HK-2 (cell line): ENCODE measurements at regions not wholly inside any gene's neighbourhood (a gene's known extent, or its start where the extent isn't known, plus 50 kb on each side); places are given as distances from the start of the nearest gene placed in this dataset.

ENCODE experiments used
- DNase-seq: peaks from one replicate; pipeline ENCODE4 v3.0.0-alpha.2; 2018; ENCODE audit not compliant: unreplicated experiment

DNA sequence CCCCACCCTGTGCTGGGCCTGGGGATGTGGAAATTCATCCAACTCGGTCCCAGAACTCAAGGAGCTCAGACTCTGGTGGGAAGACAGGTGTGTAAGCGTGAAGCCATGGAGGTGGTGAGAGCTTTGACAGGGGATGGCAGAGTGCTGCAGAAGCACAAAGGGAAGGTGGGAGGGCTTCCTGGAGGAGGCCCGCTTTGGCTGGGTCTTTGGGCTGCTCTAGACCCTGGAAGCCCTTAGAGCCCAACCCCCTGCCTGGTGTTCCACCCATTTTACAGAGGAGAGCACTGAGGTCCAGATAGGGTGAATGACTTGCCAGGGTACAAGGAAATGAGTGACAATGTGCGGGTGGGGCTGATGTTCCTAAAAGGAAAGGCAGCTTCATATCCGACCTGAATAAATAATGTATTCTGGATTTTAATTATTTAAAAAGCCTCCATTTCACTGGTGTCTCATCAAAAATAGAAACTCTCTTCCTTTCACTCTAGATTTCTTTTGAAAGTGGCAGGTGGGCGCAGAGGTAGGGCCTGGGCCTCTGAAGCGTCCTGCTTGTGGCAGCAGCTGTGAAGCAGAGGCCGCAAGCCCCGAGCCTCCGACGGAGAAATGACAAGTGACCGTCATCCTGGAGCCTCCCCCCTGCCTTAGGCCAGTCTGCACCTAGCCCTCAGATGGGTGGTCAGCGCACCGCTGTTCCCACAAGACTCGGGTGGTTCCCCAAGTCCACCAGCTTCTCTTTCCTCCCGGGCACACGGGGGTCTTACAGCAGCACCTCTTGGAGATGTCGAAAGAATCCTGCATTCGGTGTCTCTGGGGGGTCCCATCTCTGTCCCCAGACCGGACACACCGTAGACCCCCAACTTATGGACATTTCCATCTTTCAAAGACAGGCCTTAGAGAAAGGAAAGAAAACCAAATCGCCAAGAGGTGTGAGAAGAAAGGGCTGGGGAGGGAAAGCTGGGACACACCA lies 71.0 kb upstream of the TAF1B start:
- no peak for DNase-seq

DNA sequence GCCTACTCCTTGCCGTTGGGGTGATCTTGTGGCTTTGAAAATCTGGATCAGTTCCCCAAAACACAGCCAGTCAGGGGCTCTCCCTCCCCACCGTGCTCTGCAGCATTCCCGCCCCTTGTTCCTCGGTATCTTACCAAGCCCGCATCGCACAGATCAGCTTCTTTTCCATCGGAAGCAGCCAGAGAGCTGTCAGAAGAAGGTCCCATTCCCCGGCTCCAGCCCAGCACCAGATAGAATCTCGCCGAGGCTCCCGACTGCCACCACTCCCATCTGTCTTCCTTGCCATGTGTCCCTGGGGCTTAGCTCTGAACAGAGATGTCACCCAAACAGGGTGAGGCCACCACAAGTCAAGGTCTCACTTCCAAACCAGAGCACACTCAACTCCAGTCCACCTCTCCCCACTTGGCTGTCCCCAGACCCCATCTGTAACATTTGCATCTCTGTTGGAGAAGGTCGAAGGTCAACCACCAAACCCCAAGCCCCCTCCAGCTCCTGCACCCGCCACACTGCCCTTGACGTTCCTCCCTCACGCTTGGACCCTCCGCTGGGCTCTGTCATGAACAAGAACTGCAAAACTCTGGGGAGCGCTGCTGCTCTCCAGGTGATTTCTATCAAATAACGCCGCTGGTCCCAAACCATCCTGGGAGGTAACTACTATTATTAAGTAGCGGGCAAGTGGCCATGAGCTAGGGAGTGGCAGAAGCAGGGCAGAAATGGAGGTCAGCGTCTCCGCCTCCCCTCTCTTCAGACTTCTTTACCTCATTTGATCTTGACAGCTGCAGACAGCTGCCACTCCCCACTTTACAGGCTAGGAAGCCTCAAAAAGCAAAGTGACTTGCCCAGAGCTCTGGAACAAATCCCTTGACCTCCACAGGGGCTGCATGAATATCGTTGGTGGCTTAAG lies 70.0 kb upstream of the TAF1B start:
- DNase-seq: no peak

DNA sequence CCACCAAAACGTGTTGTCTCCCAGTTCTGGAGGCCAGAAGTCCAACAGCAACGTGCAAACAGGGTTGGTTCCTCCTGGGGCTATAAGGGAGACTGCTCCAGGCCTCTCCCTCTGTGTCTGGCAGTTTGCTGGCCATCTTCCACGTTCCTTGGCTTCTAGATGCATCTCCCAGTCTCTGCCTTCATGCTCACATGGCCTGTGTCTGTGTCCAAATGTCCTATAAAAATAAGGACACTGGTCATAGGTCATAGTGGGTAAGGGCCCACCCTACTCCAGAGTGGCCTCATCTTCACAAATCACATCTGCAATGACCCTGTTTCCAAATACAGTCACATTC lies 69.4 kb upstream of the TAF1B start:
- DNase-seq: no peak

DNA sequence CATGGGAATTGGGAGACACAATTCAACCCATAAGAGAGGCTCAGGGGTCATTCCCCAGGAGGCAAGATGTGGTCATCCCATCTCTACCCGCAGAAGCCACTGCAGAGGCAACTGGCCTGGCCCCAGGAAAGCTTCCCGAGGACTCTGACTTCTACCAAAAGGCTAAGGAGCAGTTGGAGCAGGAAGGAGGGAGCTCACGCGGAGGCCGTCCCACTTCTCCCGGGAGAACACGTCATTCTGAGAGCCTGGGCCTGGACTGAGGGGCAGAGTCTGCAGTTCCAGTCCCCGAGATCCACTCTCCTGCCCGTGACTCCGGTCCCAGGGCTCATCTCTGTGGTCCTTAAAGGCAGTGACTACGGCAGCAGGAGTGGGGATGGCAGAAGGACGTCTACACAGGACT lies 69.0 kb upstream of the TAF1B start:
- DNase-seq: no peak

DNA sequence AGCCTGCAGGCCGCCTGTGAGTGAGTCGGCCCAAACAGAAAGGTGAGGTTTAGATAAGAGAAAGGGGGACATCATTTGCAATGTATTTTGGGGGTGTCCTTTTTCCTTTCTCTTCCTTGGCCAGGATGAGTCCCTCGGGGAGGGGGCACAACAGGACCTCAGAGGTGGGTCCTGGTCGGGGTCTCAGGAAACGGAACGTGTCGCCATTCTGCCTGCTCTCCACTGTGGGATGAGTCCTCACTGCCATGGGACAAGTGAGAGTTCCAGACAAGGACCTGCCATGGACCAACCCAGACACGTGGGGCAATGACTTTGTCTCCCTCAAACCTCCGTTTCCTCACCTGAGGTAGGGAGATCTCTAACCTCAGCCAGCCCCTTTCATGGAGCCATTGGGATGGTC lies 67.9 kb upstream of the TAF1B start:
- DNase-seq: no peak

DNA sequence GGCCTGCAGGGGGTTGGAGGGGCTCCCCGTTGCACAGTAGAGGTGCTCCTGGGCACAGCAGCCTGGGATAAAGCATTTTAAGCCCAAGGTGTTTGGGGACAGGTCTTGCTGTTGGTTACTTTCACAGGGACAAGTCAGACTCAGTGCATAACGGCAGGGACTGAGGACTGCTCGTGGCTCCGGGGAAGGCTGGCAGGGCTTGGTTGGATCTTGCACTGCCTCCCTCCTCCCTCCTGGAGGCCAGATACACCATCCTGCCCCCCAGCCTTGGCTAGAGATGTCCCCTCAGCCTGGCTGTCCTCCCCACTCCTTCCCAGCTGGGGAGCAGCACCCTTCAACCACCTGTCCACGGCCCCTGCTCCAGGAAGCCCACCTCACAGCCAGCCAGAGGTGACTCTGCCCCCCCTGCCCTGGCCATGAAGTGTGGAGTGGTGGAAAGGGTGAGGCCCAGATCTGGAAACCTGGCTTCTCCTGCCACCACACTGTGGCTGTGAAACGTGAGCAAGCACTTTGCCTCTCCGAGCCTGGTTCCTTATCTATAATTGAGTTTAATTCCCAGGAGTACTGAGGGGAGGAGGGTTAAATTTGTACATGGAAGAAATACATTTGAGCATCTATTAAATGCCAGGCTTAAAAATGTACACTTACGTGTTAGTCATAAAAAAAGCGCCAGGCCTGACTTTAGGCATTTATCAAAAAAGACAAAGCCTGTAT lies 67.1 kb upstream of the TAF1B start:
- DNase-seq: no peak

DNA sequence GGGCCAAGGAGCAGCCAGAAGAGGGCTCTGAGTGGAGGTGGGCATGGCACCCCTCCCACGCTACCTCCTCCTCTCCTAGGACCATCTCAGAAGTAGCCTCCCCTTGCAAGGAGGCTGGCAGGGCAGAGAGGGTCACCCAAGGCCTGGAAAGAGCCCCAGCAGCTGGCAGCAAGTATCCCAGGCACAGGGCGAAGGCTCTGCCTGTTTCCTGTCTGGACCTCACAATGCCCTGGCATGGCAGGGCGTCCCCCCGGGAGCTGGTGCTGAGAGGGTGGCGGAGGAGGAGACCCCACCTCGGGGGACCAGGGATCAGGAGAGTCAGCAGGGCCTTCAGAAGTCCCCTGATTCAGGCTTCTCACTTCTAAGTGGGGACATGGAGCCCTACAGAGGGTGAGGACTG lies 66.2 kb upstream of the TAF1B start:
- DNase-seq: no peak

DNA sequence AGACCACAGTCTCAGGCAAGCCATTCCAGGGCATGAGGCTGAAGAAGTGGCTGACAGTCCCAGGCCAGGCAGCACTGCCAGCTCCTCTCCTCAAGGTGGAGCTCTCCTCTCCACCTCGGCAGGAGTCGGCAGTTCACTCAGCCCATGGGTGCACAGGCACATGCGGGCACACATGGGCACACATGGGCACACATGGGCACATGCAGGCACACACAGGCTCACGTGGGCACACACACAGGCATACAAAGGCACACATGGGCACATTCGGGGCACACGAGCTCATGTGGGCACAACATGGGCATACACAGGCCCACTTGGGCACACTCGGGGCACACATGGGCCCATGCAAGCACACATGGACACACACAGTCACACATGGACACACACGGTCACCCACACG lies 65.3 kb upstream of the TAF1B start:
- no peak for DNase-seq

DNA sequence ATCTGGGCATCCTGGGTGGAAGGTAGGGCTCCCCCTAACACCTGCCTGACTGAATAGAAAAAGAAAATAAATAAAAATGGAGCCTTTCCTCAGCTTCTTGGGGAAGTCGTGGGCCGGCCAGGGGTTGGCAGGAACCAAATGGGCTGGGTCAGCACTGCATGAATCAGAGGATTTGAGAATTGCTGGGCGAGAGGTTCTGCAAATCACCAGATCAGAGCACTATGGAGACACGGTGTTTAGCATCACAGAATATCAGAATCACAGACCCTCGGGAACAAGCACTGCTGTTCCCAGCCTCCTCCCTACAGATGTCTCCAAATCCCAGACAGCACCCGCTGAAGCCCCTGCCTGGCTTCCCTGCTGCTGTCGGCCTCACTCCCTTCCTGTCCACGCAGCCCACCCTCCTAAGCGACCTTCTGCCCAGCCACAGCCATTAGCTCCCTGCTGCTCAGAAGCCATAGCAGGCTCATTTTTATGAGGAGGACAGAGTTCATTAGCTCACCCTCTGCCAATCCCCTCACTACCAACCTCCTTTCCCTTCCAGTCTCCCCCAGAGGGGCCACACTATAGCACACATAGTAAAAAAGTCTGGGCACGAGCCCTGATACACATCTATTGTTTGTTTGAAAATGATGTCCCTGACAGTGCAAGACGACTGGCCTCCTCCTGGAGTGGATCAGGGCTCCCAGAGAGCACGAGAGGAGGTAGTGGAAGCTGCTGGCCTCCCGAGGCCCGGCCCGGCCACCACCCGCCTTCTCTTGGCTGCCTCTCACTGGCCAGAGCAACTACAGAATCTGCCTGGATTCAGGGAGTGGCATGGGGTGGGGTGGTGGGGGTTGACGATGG lies 64.6 kb upstream of the TAF1B start:
- no peak for DNase-seq

DNA sequence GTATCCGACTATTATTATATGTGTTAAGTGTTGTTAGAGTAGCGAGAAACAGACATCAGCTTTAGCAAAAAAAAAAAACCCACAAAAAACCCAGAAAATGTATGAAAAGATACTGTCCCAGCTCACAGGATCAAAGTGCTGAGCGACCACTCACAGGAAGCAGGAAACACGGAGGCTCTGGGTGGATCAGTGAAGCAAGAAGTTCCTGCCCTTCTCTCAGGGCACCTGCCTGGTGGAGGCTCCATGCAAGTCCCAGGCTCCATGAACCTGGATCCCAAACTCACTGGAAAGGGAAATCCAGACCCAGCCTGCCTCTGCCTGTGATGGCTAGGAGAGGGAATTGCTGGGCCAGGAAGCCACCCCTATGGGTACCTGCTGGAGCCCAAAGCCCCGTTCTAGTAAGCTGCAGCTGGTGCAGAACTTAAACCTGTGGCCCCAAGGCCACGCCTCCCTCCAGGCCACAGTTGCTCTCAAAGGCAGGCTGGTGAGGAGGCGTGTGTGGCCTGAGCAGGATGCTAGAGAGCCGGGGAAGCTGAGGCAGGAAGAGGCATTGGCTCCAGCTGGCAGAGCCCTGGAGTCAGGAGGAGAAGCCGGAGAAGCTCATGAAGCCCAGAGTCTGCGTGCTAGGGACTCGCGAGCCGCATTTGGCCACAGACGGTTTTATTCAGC lies 63.5 kb upstream of the TAF1B start:
- no peak for DNase-seq

DNA sequence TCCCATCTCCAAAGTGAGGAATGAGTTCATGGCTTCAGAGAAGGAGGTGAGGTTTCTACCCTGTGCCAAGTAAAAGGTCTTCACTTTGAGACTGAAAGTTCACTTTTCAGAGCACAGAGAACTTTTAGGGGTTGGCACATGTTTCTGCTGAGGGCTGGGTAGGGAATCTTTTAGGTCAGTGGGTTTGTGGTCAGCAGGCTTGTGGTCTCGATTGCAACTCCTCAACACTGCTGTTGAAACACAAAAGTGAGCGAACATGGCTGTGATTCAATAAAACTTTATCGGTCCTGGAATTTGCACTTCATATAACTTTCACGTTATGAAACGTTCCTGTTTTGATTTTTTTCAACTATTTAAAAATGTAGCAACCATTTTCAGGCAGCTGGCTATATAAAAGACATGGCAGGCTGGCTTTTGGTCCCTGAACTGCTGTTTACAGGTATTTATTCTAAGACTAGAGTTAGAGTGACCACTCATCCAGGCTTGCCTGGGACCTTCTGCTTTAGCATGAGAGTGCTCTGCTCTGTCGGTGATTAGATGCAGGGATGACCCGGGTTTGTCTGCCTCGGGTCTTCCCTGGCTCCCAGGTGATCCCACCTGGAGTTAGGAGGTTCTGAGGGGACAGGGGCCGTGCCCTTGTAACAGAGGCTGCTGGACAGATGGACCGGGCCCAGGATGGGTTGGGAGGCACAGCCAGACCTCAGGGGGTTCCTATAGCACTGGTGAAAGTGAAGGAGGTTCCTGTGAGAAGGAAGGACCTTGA lies 62.7 kb upstream of the TAF1B start:
- DNase-seq: no peak

DNA sequence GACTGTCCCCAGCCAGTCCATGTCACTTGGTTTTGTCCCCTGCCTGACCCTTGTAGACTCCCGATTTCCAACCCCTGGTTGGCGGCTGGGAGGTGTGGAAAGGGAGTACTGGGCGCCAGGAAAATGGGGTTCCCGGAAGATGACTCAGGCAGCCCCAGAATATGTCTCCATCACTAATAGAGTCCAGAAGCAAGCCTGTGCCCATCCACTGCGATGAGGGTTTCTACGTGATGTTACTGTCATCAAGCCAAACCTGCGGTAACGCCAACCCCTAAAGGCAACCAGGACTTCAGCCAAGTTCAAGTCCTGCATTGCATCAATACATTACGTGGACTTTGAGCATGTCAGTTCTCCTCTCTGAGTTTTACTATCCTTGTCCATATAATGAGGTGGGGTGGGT lies 62.0 kb upstream of the TAF1B start:
- no peak for DNase-seq

DNA sequence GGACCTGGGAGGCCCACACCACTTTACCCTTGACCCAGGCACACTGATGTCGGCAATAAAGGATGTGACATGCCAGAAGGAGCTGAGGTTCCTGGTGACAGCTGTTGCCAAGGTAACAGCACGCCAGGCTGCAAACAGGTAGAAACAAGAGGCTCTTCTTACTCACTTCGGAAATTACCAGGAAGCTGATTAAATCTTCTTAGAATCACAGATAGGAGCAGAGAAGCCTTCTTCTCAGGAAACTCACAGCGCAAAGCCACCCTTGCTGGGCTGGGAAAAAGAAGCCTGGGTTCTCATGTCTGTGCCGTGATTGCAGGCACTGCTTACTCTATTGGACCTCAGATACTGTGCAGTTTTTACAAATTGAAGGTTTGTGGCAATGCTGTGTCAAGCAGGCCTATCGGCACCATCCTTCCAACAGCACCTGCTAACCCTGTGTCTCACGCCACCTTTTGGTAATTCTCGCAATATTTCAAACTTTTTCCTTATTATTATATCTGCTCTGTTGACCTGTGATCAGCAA lies 61.0 kb upstream of the TAF1B start:
- no peak for DNase-seq

DNA sequence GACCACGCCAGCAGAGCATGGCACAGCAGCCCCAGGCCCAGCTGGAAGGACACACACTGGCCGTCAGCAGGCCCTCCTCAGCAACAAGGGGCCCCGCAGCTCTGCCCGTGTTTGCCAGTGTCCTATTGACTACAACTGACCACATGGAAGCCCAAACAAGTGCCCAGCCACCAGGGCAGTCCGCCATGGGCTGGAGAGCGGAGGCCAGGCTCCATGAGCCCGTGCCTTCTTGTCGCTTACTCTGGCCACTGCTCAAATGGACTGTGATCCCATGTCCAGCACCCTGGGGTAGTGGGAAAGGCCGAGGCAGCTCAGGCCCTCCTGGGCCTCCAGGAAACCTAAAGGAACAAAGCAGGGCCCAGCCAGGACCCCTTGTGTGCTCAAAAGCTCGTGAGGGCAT lies 53.9 kb upstream of the TAF1B start:
- DNase-seq: no peak

DNA sequence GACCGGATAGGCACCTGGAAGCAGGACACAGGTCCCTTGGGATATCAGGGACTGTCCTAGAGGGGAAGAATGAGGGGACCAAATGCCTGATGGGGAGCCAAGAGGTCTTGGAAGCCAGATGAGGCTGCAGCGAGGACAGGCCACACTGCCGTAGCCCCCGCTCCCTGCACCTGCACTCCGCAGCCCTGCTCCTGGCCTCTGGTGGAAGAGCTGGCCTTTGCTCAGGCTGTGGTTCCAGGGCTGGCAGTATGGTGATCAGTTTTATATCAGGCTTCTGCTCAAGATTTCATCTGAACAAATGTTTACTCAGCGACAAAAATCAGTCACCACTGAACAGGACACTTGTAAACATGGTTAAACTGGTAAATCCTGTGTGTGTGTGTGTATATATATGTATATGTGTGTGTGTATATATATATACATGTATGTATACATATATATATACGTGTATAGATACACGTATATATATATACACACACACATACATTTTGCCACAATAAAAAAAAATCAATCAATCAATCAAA lies 52.5 kb upstream of the TAF1B start:
- no peak for DNase-seq

DNA sequence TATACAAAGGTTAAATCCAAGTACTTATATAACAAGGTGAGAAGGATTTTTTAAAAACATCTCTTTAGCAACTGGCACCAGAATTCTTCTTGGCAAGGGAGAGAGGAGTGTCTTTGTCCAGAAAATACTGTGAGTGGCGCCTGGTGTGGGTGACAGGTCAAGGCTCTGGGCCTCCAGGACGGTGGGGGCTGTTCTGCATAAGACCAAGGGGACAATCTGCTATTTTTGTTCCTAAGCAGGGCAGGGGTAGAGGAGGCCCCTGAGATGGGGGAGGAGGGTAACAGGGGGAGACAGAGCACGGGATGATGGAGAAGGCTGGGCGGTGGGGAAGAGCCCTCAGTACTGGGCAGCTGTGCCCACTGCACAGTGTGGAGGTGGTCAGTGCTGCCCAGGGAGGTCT lies 51.6 kb upstream of the TAF1B start:
- no peak for DNase-seq

DNA sequence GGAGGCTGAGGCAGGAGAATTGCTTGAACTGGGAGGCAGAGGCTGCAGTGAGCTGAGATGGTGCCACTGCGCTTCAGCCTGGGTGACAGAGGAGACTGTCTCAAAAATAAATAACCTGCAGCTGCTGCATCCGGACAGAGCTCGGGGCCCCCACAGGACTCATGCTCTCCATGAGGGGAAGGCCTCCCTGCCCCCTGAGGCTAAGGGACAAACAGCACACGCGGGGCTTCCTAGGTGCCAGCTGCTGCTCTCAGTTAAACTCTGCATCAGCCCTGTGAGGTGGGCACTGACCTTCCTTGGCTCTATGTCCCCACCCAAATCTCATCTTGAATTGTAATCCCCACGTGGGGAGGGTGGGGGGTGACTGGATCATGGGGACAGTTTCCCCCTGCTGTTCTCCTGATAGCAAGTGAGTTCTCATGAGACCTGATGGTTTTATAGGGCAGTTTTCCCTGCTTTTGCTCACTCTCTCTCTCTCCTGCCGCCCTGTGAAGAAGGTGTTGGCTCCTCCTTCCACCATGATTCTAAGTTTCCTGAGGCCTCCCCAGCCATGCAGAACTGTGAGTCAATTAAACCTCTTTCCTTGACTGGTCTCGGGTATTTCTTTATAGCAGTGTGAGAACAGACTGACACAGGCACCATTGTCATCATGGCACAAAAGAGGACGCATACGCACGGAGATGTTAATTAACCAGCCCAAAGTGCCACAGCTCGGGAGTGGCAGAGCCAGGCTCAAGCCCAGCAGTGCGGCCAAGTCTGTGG lies 49.9 kb upstream of the TAF1B start:
- DNase-seq: no peak
